Stomach (tissue), 8 donors: ENCODE measurements at regions not wholly inside any gene's neighbourhood (a gene's known extent, or its start where the extent isn't known, plus 50 kb on each side); places are given as distances from the start of the nearest gene placed in this dataset.

Source experiments
- DNase-seq, 2 donors: peaks; one replicate each; pipeline versions ENCODE4 v3.0.0 to v3.0.0-alpha.2; 2013 to 2019
- H3K27ac ChIP-seq, 5 donors: fragments of 200-600 bp in 4 of 5; sonication (generic) in 4 of 5; one replicate each; pipeline ENCODE4 v1.5.1; 2013 to 2019; ENCODE audit warnings: mild to moderate bottlenecking in 1 of 5, moderate library complexity in 1 of 5
- H3K27me3 ChIP-seq, 3 donors: fragments of 200-600 bp; sonication (generic); one replicate each; pipeline ENCODE4 v1.5.1; 2017 to 2019; ENCODE audit warnings: mixed run types in 1 of 3
- H3K36me3 ChIP-seq, 4 donors: fragments of 200-600 bp; sonication (generic); 1 replicate in 3 of 4; 2 replicates in 1 of 4; pipeline ENCODE4 v1.5.1; 2016 to 2019
- H3K4me1 ChIP-seq, 4 donors: fragments of 200-600 bp; sonication (generic); one replicate each; pipeline ENCODE4 v1.5.1; 2016 to 2019
- H3K4me3 ChIP-seq, 4 donors: fragments of 200-600 bp; sonication (generic) in 3 of 4; one replicate each; pipeline ENCODE4 v1.5.1; 2016 to 2019; ENCODE audit warnings: mild to moderate bottlenecking in 1 of 4
- H3K9me3 ChIP-seq, 4 donors: fragments of 200-600 bp; sonication (generic); one replicate each; pipeline ENCODE4 v1.5.1; 2016 to 2019
- EP300 ChIP-seq: sonication (generic); formaldehyde crosslinking; IDR thresholded peaks from one replicate; pipeline ENCODE4 v1.6.1; 2017; ENCODE audit warnings: antibody characterized with exemption
- POLR2A ChIP-seq, 4 donors: fragments of 450-650 bp; IDR thresholded peaks; one replicate each; pipeline ENCODE4 v1.6.1; 2016; ENCODE audit warnings: antibody characterized with exemption in 4 of 4, control low read depth in 2 of 4, mild to moderate bottlenecking in 1 of 4, moderate library complexity in 1 of 4
- POLR2AphosphoS5 ChIP-seq, 3 donors: sonication (generic); formaldehyde crosslinking; IDR thresholded peaks; one replicate each; pipeline ENCODE4 v1.6.1; 2016; ENCODE audit warnings: antibody characterized with exemption in 3 of 3
- WGBS, 5 donors: extraction: QIAGEN DNeasy Blood & Tissue Kit in 3 of 5; methylation state at CpG; one replicate each; pipeline versions ENCODE4 v1.1.5 to v1.1.7; 2013 to 2018; 5-methylcytosine and 5-hydroxymethylcytosine counted together
- intact Hi-C: fragments of 100-400 bp; cut with DNase I; formaldehyde crosslinking; loops from one replicate; pipeline ENCODE4 v1.15.1; 2023; ENCODE audit warnings: low total_unique reads
- TF ChIP-seq, protein P1 (sequence below), 7 experiments: fragments of 450-650 bp in 4 of 7; fragments of 200-600 bp in 3 of 7; sonication (generic) in 3 of 7; IDR thresholded peaks; one replicate each; pipeline ENCODE4 v1.5.1; 2016 to 2019; ENCODE audit warnings: antibody characterized with exemption in 7 of 7, control low read depth in 2 of 7, mild to moderate bottlenecking in 1 of 7
- donor health status: healthy with polysubstance abuse.
- donor health status: Bipolar disorder and iron deficiency.
- donor health status: healthy.

DNA sequence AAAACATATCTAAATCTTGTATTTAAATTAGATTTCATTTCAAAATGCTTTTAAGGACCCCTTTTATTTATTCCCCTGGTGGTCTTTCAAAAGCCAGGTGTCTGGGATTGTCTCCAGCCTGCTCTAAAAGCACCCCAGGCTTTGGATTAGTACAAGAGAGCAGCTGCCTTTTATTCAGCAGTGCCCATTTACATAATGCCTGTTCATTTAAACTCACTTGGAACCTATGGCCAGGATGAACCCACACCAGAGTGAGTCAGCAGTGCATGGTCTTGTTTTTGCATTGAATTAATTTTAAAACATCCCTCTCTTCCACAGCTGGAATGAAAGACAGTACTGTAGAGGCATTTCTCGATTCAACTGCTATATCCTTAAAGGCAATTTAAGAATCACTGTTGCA, 64.1 kb upstream of the TENM3 start:
- DNase-seq, result no peak
- H3K9me3 ChIP-seq, result no peaks in the 10 kb centered on the region
- no peak overlapping the region for H3K27ac ChIP-seq
- H3K4me3 ChIP-seq, result no peak overlapping the region
- intact Hi-C loops, result no loop called here
- H3K4me1 ChIP-seq, result no peaks in the 10 kb centered on the region
- TF ChIP-seq POLR2AphosphoS5 (IDR thresholded peaks at IDR 0.05) (no peak), POLR2A (IDR thresholded peaks at IDR 0.05) (no peak), EP300 (no peak)
- TF ChIP-seq, protein P1, sequence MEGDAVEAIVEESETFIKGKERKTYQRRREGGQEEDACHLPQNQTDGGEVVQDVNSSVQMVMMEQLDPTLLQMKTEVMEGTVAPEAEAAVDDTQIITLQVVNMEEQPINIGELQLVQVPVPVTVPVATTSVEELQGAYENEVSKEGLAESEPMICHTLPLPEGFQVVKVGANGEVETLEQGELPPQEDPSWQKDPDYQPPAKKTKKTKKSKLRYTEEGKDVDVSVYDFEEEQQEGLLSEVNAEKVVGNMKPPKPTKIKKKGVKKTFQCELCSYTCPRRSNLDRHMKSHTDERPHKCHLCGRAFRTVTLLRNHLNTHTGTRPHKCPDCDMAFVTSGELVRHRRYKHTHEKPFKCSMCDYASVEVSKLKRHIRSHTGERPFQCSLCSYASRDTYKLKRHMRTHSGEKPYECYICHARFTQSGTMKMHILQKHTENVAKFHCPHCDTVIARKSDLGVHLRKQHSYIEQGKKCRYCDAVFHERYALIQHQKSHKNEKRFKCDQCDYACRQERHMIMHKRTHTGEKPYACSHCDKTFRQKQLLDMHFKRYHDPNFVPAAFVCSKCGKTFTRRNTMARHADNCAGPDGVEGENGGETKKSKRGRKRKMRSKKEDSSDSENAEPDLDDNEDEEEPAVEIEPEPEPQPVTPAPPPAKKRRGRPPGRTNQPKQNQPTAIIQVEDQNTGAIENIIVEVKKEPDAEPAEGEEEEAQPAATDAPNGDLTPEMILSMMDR (IDR thresholded peaks at IDR 0.05), result no peak
- H3K27me3 ChIP-seq, result no peaks in the 10 kb centered on the region
- H3K36me3 ChIP-seq, result no peaks in the 10 kb centered on the region
- WGBS, 5 donors, result 66 to 81% (median 73%) methylated on average over 1 of the region's 1 CpG

DNA sequence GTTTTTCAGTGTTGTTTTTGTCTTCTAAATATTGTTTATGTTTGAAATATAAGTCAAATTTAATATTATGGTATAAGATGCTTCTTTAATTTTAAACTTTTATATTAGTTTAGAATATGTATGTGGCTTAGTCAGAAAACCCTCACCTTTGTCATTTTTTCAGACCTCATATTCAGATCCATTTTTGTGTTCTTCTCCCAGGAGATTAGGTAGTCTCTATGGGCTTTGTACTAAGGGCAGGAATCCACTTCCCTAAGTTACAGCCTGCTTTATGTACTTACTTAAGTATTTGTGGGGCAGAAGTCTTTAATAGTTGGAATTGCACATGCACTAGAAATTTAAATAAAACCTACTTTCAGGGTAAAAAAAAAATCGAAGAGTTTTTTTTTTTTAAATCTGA, 63.5 kb upstream of the TENM3 start:
- H3K4me3 ChIP-seq, result no peak overlapping the region
- intact Hi-C loops, result no loop called here
- H3K9me3 ChIP-seq, result no peaks in the 10 kb centered on the region
- no peaks in the 10 kb centered on the region for H3K27me3 ChIP-seq
- 56 to 76% (median 64%) methylated on average over 1 of the region's 1 CpG for WGBS, 5 donors
- no peaks in the 10 kb centered on the region for H3K4me1 ChIP-seq
- no peak overlapping the region for H3K27ac ChIP-seq
- TF ChIP-seq POLR2AphosphoS5 (IDR thresholded peaks at IDR 0.05) (no peak), POLR2A (IDR thresholded peaks at IDR 0.05) (no peak), EP300 (no peak)
- TF ChIP-seq, protein P1 (IDR thresholded peaks at IDR 0.05), result no peak
- no peak for DNase-seq
- H3K36me3 ChIP-seq, result no peaks in the 10 kb centered on the region

DNA sequence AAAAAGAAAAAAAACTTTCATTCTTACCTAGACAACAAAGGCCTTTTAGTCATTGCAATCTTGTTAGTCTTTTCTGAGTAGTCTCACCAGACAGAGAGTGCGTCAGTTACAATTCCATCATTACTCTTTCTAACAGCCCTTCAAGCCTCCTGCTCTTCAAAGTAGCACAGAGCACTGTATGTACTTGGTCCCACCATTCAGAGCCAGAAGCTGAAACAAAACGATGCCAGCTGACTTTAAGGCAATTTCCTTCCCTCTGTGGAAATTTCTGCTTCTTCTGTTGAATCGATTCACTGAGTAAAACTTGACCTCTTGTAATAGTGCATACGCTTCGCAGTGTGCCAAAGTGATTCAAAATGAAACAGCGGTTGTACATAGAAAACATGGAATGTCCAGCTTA, 57.7 kb upstream of the TENM3 start:
- TF ChIP-seq POLR2A (IDR thresholded peaks at IDR 0.05) (no peak), EP300 (no peak), POLR2AphosphoS5 (IDR thresholded peaks at IDR 0.05) (no peak)
- TF ChIP-seq, protein P1 (IDR thresholded peaks at IDR 0.05), result no peak
- intact Hi-C loops, result no loop called here
- Histone ChIP-seq H3K27me3 (no peaks in the 10 kb centered on the region), H3K4me3 (no peak overlapping the region), H3K36me3 (no peaks in the 10 kb centered on the region), H3K4me1 (no peaks in the 10 kb centered on the region), H3K27ac (no peak overlapping the region), H3K9me3 (no peaks in the 10 kb centered on the region)
- 72 to 85% (median 82%) methylated on average over 6 of the region's 6 CpGs for WGBS, 5 donors
- DNase-seq, result peak in 1 of 2 donors; percentile 24

DNA sequence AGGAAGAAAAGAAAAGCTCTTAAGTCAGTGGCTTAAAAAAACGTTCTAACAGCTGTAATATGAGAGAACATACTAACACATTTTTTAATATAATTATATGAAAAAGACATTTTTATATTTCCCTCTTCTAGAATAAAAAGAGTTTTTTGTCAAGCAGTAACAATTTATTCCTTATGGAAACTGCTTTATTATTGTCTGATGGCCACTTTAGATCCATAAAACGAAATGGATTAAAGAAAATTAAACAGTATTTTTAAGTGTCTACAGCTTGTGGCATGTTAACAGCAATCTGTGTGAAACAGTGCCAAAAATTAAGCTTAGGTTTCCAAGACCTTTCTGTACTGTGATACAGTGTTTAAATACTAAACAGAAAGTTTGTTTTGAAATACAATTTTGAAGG, 55.5 kb upstream of the TENM3 start:
- H3K9me3 ChIP-seq, result no peaks in the 10 kb centered on the region
- no peak overlapping the region for H3K4me3 ChIP-seq
- no peak for TF ChIP-seq EP300
- TF ChIP-seq POLR2AphosphoS5 (IDR thresholded peaks at IDR 0.05), result no peak
- TF ChIP-seq, protein P1 (IDR thresholded peaks at IDR 0.05), result no peak
- no peak for TF ChIP-seq POLR2A (IDR thresholded peaks at IDR 0.05)
- intact Hi-C loops, result no loop called here
- no peaks in the 10 kb centered on the region for H3K36me3 ChIP-seq
- 21 to 29% (median 25%) methylated on average over 2 of the region's 2 CpGs for WGBS, 5 donors
- no peak for DNase-seq
- no peak overlapping the region for H3K27ac ChIP-seq
- H3K4me1 ChIP-seq, result no peaks in the 10 kb centered on the region
- H3K27me3 ChIP-seq, result no peaks in the 10 kb centered on the region
